ENCODE measurements at regions not wholly inside any gene's neighbourhood (a gene's known extent, or its start where the extent isn't known, plus 50 kb on each side); places are given as distances from the start of the nearest gene placed in this dataset.

GRCh38 chr11:110958216-110958615 is 246.0 kb upstream of the ARHGAP20 start:
- no peak for TF ChIP-seq CTCF (IDR thresholded peaks at IDR 0.05; ENCODE audit: low read depth, low read length, missing control alignments)
- no peak overlapping the region for H3K4me3 ChIP-seq (ENCODE audit: low read depth, low read length)
- no peak for DNase-seq (ENCODE audit: low read depth)

- no peak for TF ChIP-seq CTCF (IDR thresholded peaks at IDR 0.05; ENCODE audit: low read depth, low read length, missing control alignments)
- no peak for DNase-seq (ENCODE audit: low read depth)
Observed at GRCh38 chr11:110955776-110956175, 243.5 kb upstream of the ARHGAP20 start.

GRCh38 chr11:110951950-110952503 is 239.8 kb upstream of the ARHGAP20 start:
- no peak for TF ChIP-seq CTCF (IDR thresholded peaks at IDR 0.05; ENCODE audit: low read depth, low read length, missing control alignments)
- DNase-seq (ENCODE audit: low read depth): no peak
- H3K4me3 ChIP-seq (ENCODE audit: low read depth, low read length): no peak overlapping the region

More at GRCh38 chr11:110955776-110956175, 243.5 kb upstream of the ARHGAP20 start:
- no peak overlapping the region for H3K4me3 ChIP-seq (ENCODE audit: low read depth, low read length)

GRCh38 chr11:110951037-110951949 is 239.1 kb upstream of the ARHGAP20 start:
- no peak for TF ChIP-seq CTCF (IDR thresholded peaks at IDR 0.05; ENCODE audit: low read depth, low read length, missing control alignments)
- no peak overlapping the region for H3K4me3 ChIP-seq (ENCODE audit: low read depth, low read length)
- DNase-seq (ENCODE audit: low read depth): no peak

- H3K4me3 ChIP-seq (ENCODE audit: low read depth, low read length): no peak overlapping the region
- DNase-seq (ENCODE audit: low read depth): no peak
- no peak for TF ChIP-seq CTCF (IDR thresholded peaks at IDR 0.05; ENCODE audit: low read depth, low read length, missing control alignments)
Observed at GRCh38 chr11:110948112-110948511, 235.9 kb upstream of the ARHGAP20 start.

GRCh38 chr11:110947096-110947495 is 234.9 kb upstream of the ARHGAP20 start:
- no peak overlapping the region for H3K4me3 ChIP-seq (ENCODE audit: low read depth, low read length)
- TF ChIP-seq CTCF (IDR thresholded peaks at IDR 0.05; ENCODE audit: low read depth, low read length, missing control alignments): no peak
- DNase-seq (ENCODE audit: low read depth): no peak

All from GM12864 (cell line).